ENCODE measurements at regions not wholly inside any gene's neighbourhood (a gene's known extent, or its start where the extent isn't known, plus 50 kb on each side); places are given as distances from the start of the nearest gene placed in this dataset.

- DNase-seq (ENCODE audit: extremely low read depth, low read depth): no peak
These were observed 805.3 kb downstream of the TLE1 start for GRCh38 chr9:80883826-80884579.

- no peak for DNase-seq (ENCODE audit: extremely low read depth, low read depth)
These were observed 805.9 kb downstream of the TLE1 start for GRCh38 chr9:80883426-80883825.

GRCh38 chr9:80881940-80882339, 807.4 kb downstream of the TLE1 start:
- DNase-seq (ENCODE audit: extremely low read depth, low read depth): no peak

GRCh38 chr9:80881320-80881719, 808.0 kb downstream of the TLE1 start:
- no peak for DNase-seq (ENCODE audit: extremely low read depth, low read depth)

GRCh38 chr9:80878556-80878955, 810.8 kb downstream of the TLE1 start:
- no peak for DNase-seq (ENCODE audit: extremely low read depth, low read depth)

DNA sequence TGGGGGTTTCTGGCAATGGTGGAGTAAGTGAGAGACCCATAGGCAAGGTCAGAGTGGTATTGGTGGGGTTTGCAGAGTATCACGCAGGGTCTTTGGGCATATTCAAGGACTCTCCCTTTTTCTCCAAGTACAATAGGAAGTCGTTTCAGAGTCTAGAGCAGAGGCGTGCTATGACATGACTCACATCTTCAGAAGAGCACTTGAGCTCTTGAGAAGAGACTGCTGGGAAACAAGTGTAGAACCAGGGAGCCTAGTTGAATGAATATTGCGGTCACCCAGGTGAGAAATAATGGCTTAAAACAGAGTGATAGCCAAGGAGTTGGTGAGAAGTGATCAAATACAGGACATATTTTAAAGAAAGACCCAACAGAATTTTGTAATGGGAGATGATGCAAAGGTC, 813.4 kb downstream of the TLE1 start:
- DNase-seq (ENCODE audit: extremely low read depth, low read depth): no peak

GRCh38 chr9:80874276-80874675, 815.1 kb downstream of the TLE1 start:
- DNase-seq (ENCODE audit: extremely low read depth, low read depth): no peak

DNA sequence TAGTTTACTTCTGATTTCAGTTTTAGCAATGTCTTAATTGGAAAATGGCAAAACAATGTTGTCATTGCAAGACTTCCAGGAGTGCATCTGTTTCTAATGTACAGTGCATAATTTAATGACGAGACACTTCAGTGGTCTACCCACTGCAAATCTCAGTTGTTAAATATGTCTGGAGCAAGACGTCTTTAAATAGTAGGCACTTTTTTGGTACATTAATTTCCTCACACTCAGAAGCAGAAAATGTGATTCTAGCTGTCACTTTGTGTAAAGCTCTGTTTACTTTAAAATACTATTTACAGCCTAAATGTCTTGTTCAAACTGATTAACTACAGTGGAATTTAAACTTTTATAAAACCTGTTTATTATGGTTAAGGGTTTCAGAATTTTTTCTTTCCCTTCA, 815.5 kb downstream of the TLE1 start:
- DNase-seq (ENCODE audit: extremely low read depth, low read depth): no peak

DNA sequence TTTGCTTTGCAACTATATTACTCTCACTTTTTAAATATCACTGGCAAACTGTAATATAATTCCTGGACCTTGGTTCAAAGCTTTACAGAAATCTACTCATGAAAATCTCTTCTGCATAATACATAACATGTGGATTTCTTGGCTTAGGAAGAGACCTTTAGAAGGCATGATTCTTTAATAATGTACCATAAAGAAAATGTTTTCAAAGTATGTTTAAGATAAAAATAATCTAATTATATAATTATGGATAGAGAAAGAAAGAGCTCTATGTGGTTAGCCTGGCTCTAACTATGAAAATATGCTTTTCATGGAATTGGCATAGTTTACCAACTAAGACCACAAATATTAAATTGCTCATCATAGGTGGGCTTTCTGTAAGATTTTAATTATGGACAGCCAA, 817.8 kb downstream of the TLE1 start:
- no peak for DNase-seq (ENCODE audit: extremely low read depth, low read depth)

- DNase-seq (ENCODE audit: extremely low read depth, low read depth): no peak
These were observed 821.6 kb downstream of the TLE1 start for GRCh38 chr9:80867731-80868130.

GRCh38 chr9:80866576-80867227, 822.6 kb downstream of the TLE1 start:
- no peak for DNase-seq (ENCODE audit: extremely low read depth, low read depth)

DNA sequence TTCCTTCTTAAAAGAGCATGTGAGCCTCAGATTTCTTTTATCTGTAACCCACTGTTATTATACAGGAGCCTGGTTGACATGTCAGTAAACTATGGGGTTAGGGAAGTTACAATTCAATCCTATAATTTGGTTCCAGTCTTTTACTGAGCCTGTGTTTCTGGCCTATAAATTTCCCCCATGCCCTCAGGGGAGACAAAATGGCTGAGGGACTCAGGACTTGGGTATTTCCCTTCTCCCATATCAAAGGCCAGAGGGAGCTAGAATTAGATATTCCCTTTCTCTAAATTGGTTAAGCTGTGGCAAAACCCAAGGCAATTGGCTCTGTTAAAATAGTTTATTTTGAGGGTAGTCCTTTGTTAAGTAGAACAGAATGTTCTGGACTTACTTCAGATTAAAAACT, 823.2 kb downstream of the TLE1 start:
- no peak for DNase-seq (ENCODE audit: extremely low read depth, low read depth)

DNA sequence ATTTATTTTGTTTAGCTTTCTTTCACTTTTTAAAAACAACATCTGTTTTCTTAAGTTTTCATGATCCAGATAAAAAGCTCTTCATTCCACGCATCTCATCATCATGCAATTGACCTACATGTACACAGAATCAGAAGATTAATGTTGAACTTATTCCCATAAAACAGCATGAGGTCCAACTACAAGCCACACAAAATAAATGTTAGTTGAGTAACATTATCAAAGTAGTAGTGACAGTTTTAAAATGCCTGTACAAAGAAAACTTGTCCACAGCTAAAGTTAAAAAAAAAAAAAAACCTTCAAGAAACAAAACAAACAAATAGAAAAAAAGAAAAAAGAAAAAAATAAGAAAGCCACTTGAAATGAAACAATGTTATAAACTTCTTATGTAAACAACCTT, 846.3 kb downstream of the TLE1 start:
- DNase-seq (ENCODE audit: extremely low read depth, low read depth): no peak

DNA sequence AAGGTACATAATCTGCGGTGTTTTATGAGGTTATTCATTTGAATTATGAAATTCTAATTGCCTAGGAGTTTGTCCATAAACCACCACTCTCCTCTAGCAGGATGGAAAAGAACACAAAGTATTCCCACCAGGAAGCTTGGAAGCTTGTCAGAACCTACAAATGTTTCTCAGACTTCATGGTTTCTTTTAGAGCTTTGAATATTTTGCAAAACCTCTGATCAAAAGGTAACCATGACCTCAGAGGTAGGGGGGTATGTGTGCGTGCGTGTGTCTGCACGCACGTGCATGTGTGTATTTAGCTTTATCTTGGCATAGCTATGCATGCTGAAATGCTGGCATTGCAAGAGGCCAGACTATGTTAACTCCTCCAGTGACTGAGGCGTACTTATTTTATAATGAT, 847.0 kb downstream of the TLE1 start:
- DNase-seq (ENCODE audit: extremely low read depth, low read depth): no peak

DNA sequence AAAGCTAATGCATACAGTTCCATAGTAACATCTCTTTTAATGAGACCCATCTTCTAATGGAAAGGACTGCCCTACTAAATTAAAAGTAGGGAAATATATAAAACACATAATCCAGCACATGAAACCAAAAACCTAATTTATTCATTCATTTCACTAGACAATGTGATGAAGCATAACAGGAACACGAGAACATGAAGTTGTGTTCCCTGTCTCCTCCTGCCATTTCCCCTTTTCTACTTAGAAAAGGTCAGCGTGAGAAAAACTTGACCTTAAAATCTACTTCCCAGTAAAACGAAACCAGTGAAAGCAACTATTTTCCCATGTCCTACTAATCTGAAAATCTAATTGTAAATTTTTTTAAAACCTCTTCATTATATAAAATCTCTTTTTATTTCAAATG, 847.5 kb downstream of the TLE1 start:
- no peak for DNase-seq (ENCODE audit: extremely low read depth, low read depth)

DNA sequence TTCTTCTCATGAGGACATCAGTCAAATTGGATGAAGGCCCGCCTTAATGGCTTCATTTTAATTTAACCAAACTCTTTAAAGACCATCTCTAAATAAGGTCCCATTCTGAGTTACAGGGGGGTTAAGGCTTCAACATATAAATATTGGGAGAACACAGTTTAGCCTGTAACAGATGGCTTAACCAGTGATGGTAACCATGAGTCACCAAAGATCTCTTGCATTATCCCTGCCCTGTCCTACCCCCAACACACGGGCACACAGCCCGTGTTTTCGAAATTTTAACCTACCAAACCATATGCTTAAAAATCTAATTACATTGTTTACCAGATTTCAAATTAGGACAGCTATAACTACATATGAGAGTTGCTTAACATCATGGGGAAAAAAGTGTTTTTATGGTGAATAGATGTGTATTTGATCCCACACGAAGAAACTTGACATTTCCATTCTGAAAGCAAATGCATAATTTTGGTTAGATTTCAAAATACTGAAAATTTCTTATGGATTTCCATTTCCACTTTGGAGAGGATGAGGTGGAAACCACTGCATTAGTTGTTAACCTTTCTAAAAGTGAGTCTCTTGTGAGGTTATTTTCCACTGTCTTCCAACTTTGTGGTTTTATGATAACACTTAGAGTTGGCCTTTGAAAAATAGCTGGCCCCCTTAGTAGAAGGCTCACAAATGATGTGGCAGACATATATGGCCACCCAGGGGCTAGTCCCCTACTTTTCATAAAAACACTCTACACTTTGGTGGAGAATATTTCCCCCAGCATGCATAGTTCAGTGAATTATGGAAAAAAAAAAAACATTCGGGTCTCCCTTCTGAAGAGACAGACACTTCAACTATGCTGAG, 849.3 kb downstream of the TLE1 start:
- DNase-seq (ENCODE audit: extremely low read depth, low read depth): no peak

GRCh38 chr9:80836013-80836412, 853.3 kb downstream of the TLE1 start:
- DNase-seq (ENCODE audit: extremely low read depth, low read depth): no peak

DNA sequence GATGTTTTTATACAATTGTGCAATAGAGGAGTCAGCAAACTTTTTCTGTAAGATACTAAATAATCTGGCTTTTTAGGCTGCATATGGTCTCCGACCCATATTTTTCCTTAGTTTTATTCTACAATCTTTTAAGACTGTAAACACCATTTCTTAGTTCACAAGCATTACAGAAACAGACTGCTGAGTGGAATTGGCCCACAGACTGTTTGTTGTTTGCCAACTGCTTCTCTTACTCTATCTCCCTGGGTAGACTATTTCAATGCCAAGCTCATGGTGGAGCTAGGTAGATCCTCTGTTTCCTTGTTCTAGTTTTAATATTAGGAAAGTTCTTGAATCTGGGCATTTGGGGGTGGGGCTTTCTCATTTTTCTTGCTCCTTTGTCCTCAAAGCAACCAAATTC, 857.6 kb downstream of the TLE1 start:
- no peak for DNase-seq (ENCODE audit: extremely low read depth, low read depth)

GRCh38 chr9:80811656-80812055, 877.7 kb downstream of the TLE1 start:
- DNase-seq (ENCODE audit: extremely low read depth, low read depth): no peak

DNA sequence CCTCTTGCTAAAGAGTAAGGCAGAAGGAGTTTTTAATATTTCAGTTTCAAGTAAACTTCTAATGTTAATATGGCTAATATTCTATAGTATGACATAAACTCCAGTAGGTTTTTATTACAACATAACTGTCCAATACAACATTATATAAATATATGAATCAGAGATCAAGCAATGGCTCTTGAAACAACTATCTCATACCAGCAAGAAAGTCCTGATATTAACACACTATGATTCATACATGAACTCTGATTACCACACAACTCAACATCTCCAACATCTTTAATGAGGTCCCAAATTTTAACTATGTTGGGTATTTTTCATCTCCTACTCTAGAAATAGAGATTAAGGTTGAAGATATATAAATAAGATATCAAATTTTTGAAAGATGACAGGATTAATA, 878.3 kb downstream of the TLE1 start:
- DNase-seq (ENCODE audit: extremely low read depth, low read depth): no peak

- DNase-seq (ENCODE audit: extremely low read depth, low read depth): no peak
These were observed 882.7 kb downstream of the TLE1 start for GRCh38 chr9:80806671-80807070.

DNA sequence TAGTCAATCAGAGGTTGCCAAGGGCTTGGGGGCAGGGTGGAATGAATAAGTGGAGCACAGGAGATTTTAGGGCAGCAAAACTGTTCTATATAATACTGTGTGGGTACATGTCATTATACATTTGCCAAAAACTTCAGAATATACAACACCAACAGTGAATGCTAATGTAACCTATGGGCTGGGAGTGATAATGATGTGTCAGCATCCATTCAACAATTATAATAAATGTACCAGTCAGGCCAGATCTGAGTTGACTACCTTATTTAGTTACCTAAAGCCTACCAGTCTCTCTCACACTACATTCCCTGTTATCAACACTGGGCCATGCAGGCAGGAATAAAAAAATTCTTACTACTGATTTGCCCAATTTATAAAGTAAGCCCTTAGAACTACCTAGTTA, 884.5 kb downstream of the TLE1 start:
- DNase-seq (ENCODE audit: extremely low read depth, low read depth): no peak
